ENCODE measurements at regions not wholly inside any gene's neighbourhood (a gene's known extent, or its start where the extent isn't known, plus 50 kb on each side); places are given as distances from the start of the nearest gene placed in this dataset.

GRCh38 chr13:70448820-70449219 lies 340.6 kb upstream of the KLHL1 start:
- no peak for DNase-seq (ENCODE audit: insufficient read length, low spot score)
- FAIRE-seq, result no peak
- TF ChIP-seq POLR2A (IDR thresholded peaks at IDR 0.05; ENCODE audit: low read depth, low read length), result no peak

- no peak for FAIRE-seq
- no peak for DNase-seq (ENCODE audit: insufficient read length, low spot score)
- no peak for TF ChIP-seq POLR2A (IDR thresholded peaks at IDR 0.05; ENCODE audit: low read depth, low read length)
These were observed 324.1 kb upstream of the KLHL1 start for GRCh38 chr13:70432276-70432805.

- TF ChIP-seq POLR2A (IDR thresholded peaks at IDR 0.05; ENCODE audit: low read depth, low read length), result no peak
- FAIRE-seq (no peak), DNase-seq (ENCODE audit: insufficient read length, low spot score) (no peak)
These were observed 322.0 kb upstream of the KLHL1 start for GRCh38 chr13:70430256-70430655.

GRCh38 chr13:70424928-70425327 lies 316.7 kb upstream of the KLHL1 start:
- FAIRE-seq (no peak), DNase-seq (ENCODE audit: insufficient read length, low spot score) (no peak)
- TF ChIP-seq POLR2A (IDR thresholded peaks at IDR 0.05; ENCODE audit: low read depth, low read length), result no peak

- no peak for TF ChIP-seq POLR2A (IDR thresholded peaks at IDR 0.05; ENCODE audit: low read depth, low read length)
- FAIRE-seq, result no peak
- no peak for DNase-seq (ENCODE audit: insufficient read length, low spot score)
These were observed 316.2 kb upstream of the KLHL1 start for GRCh38 chr13:70424428-70424827.

GRCh38 chr13:70415136-70415535 lies 306.9 kb upstream of the KLHL1 start:
- TF ChIP-seq POLR2A (IDR thresholded peaks at IDR 0.05; ENCODE audit: low read depth, low read length), result no peak
- DNase-seq (ENCODE audit: insufficient read length, low spot score) (no peak), FAIRE-seq (no peak)

GRCh38 chr13:70408865-70409264 lies 300.6 kb upstream of the KLHL1 start:
- TF ChIP-seq POLR2A (IDR thresholded peaks at IDR 0.05; ENCODE audit: low read depth, low read length), result no peak
- DNase-seq (ENCODE audit: insufficient read length, low spot score), result no peak
- FAIRE-seq, result no peak

GRCh38 chr13:70407486-70407885 lies 299.2 kb upstream of the KLHL1 start:
- no peak for TF ChIP-seq POLR2A (IDR thresholded peaks at IDR 0.05; ENCODE audit: low read depth, low read length)
- DNase-seq (ENCODE audit: insufficient read length, low spot score) (no peak), FAIRE-seq (no peak)

GRCh38 chr13:70405266-70405665 lies 297.0 kb upstream of the KLHL1 start:
- FAIRE-seq (no peak), DNase-seq (ENCODE audit: insufficient read length, low spot score) (no peak)
- TF ChIP-seq POLR2A (IDR thresholded peaks at IDR 0.05; ENCODE audit: low read depth, low read length), result no peak

- DNase-seq (ENCODE audit: insufficient read length, low spot score) (no peak), FAIRE-seq (no peak)
- TF ChIP-seq POLR2A (IDR thresholded peaks at IDR 0.05; ENCODE audit: low read depth, low read length), result no peak
These were observed 285.8 kb upstream of the KLHL1 start for GRCh38 chr13:70394031-70394548.

- DNase-seq (ENCODE audit: insufficient read length, low spot score) (no peak), FAIRE-seq (no peak)
- TF ChIP-seq POLR2A (IDR thresholded peaks at IDR 0.05; ENCODE audit: low read depth, low read length), result no peak
These were observed 283.4 kb upstream of the KLHL1 start for GRCh38 chr13:70391678-70392077.

GRCh38 chr13:70390968-70391367 lies 282.7 kb upstream of the KLHL1 start:
- no peak for TF ChIP-seq POLR2A (IDR thresholded peaks at IDR 0.05; ENCODE audit: low read depth, low read length)
- DNase-seq (ENCODE audit: insufficient read length, low spot score), result no peak
- no peak for FAIRE-seq

- TF ChIP-seq POLR2A (IDR thresholded peaks at IDR 0.05; ENCODE audit: low read depth, low read length), result no peak
- DNase-seq (ENCODE audit: insufficient read length, low spot score) (no peak), FAIRE-seq (no peak)
These were observed 281.8 kb upstream of the KLHL1 start for GRCh38 chr13:70390064-70390463.

- DNase-seq (ENCODE audit: insufficient read length, low spot score), result no peak
- no peak for FAIRE-seq
- TF ChIP-seq POLR2A (IDR thresholded peaks at IDR 0.05; ENCODE audit: low read depth, low read length), result no peak
These were observed 280.7 kb upstream of the KLHL1 start for GRCh38 chr13:70388935-70389334.

GRCh38 chr13:70386919-70387318 lies 278.7 kb upstream of the KLHL1 start:
- TF ChIP-seq POLR2A (IDR thresholded peaks at IDR 0.05; ENCODE audit: low read depth, low read length), result no peak
- no peak for FAIRE-seq
- no peak for DNase-seq (ENCODE audit: insufficient read length, low spot score)

GRCh38 chr13:70385852-70386251 lies 277.6 kb upstream of the KLHL1 start:
- no peak for FAIRE-seq
- DNase-seq (ENCODE audit: insufficient read length, low spot score), result no peak
- TF ChIP-seq POLR2A (IDR thresholded peaks at IDR 0.05; ENCODE audit: low read depth, low read length), result no peak
